Calu3 (cell line): ENCODE measurements at regions not wholly inside any gene's neighbourhood (a gene's known extent, or its start where the extent isn't known, plus 50 kb on each side); places are given as distances from the start of the nearest gene placed in this dataset.

Experiments used
- BruUV-seq: library from RNA; stranded (reverse); fragments of 400-500 nt; replicated peaks from 2 replicates; lab custom pipeline; 2021; lab: Mats Ljungman, UMichigan
- CTCF ChIA-PET: fragments of 300-600 bp; sonication (Branson Sonifier 250); formaldehyde crosslinking; loops from one replicate; lab custom pipeline; 2022; ENCODE audit warnings: antibody characterized with exemption; lab: Charles Lee
- DNase-seq: peaks from one replicate; pipeline ENCODE4 v3.0.0; 2022
- H3K27ac Mint-ChIP-seq: one replicate; pipeline ENCODE4 v1.8.0; 2022; ENCODE audit warnings: mixed read lengths; ENCODE audit not compliant: unreplicated experiment
- H3K27me3 Mint-ChIP-seq: one replicate; pipeline ENCODE4 v1.8.0; 2022; ENCODE audit warnings: mixed read lengths; ENCODE audit not compliant: unreplicated experiment
- H3K36me3 Mint-ChIP-seq: one replicate; pipeline ENCODE4 v1.8.0; 2022; ENCODE audit warnings: mild to moderate bottlenecking, moderate library complexity, mixed read lengths; ENCODE audit not compliant: insufficient read depth, unreplicated experiment
- H3K4me1 Mint-ChIP-seq: one replicate; pipeline ENCODE4 v1.8.0; 2022; ENCODE audit warnings: mild to moderate bottlenecking, low read depth, mixed read lengths; ENCODE audit not compliant: unreplicated experiment
- H3K4me3 Mint-ChIP-seq: one replicate; pipeline ENCODE4 v1.8.0; 2022; ENCODE audit warnings: mild to moderate bottlenecking, low read depth, moderate library complexity, mixed read lengths; ENCODE audit not compliant: unreplicated experiment
- H3K9me3 Mint-ChIP-seq: one replicate; pipeline ENCODE4 v1.8.0; 2022; ENCODE audit warnings: low read depth, mixed read lengths; ENCODE audit not compliant: unreplicated experiment
- CTCF ChIP-seq: fragments of 200-600 bp; IDR thresholded peaks from one replicate; pipeline ENCODE4 v1.8.0; 2022; ENCODE audit warnings: antibody characterized with exemption; ENCODE audit not compliant: unreplicated experiment
- intact Hi-C: fragments of 100-400 bp; cut with micrococcal nuclease; formaldehyde crosslinking; loops from one replicate; pipeline ENCODE4 v1.10.0; 2022; ENCODE audit not compliant: unreplicated experiment

GRCh38 chr3:73137736-73138403 lies 76.4 kb downstream of the EBLN2 start:
- Mint-ChIP-seq H3K36me3 (no peaks in the 10 kb centered on the region), H3K27me3 (peaks cover 10% of the 10 kb centered on the region), H3K27ac (no peak overlapping the region), H3K4me3 (no peak overlapping the region), H3K9me3 (no peaks in the 10 kb centered on the region), H3K4me1 (no peaks in the 10 kb centered on the region)
- CTCF ChIA-PET: no interaction called here
- no TSS peak for BruUV-seq
- intact Hi-C loops: no loop called here
- DNase-seq: no peak
- no peak for TF ChIP-seq CTCF

GRCh38 chr3:73140772-73141442 lies 79.4 kb downstream of the EBLN2 start:
- no peaks in the 10 kb centered on the region for H3K9me3 Mint-ChIP-seq
- H3K4me3 Mint-ChIP-seq: no peak overlapping the region
- H3K27me3 Mint-ChIP-seq: no peaks in the 10 kb centered on the region
- intact Hi-C loops: no loop called here
- no TSS peak for BruUV-seq
- H3K4me1 Mint-ChIP-seq: no peaks in the 10 kb centered on the region
- H3K27ac Mint-ChIP-seq: no peak overlapping the region
- no peaks in the 10 kb centered on the region for H3K36me3 Mint-ChIP-seq
- no peak for TF ChIP-seq CTCF
- CTCF ChIA-PET: no interaction called here
- no peak for DNase-seq

GRCh38 chr3:73141525-73141924 lies 80.1 kb downstream of the EBLN2 start:
- H3K9me3 Mint-ChIP-seq: no peaks in the 10 kb centered on the region
- no peaks in the 10 kb centered on the region for H3K27me3 Mint-ChIP-seq
- no peak overlapping the region for H3K27ac Mint-ChIP-seq
- DNase-seq: no peak
- H3K4me3 Mint-ChIP-seq: no peak overlapping the region
- H3K4me1 Mint-ChIP-seq: no peaks in the 10 kb centered on the region
- TF ChIP-seq CTCF: no peak
- intact Hi-C loops: no loop called here
- H3K36me3 Mint-ChIP-seq: no peaks in the 10 kb centered on the region
- CTCF ChIA-PET: no interaction called here
- no TSS peak for BruUV-seq

- H3K36me3 Mint-ChIP-seq: no peaks in the 10 kb centered on the region
- CTCF ChIA-PET: interaction anchor here (0.6 kb wide), 1 partner anchor 52 kb away, joined by 3 read pairs; no protein-coding TSS in a partner anchor
- H3K27me3 Mint-ChIP-seq: no peaks in the 10 kb centered on the region
- BruUV-seq: no TSS peak
- no peak for DNase-seq
- no peak overlapping the region for H3K4me3 Mint-ChIP-seq
- no peak overlapping the region for H3K27ac Mint-ChIP-seq
- no peaks in the 10 kb centered on the region for H3K4me1 Mint-ChIP-seq
- TF ChIP-seq CTCF: no peak
- intact Hi-C loops: no loop called here
- H3K9me3 Mint-ChIP-seq: no peaks in the 10 kb centered on the region
These were observed 81.9 kb downstream of the EBLN2 start for GRCh38 chr3:73143401-73143800.
